GM12872 (cell line): ENCODE measurements at regions not wholly inside any gene's neighbourhood (a gene's known extent, or its start where the extent isn't known, plus 50 kb on each side); places are given as distances from the start of the nearest gene placed in this dataset.

Source experiments
- TF ChIP-seq, protein P1 (sequence below): IDR thresholded peaks from 3 replicates; pipeline ENCODE4 v1.5.1; 2011; ENCODE audit warnings: low read depth, mild to moderate bottlenecking, low read length, moderate library complexity; ENCODE audit not compliant: insufficient read depth

- TF ChIP-seq, protein P1, sequence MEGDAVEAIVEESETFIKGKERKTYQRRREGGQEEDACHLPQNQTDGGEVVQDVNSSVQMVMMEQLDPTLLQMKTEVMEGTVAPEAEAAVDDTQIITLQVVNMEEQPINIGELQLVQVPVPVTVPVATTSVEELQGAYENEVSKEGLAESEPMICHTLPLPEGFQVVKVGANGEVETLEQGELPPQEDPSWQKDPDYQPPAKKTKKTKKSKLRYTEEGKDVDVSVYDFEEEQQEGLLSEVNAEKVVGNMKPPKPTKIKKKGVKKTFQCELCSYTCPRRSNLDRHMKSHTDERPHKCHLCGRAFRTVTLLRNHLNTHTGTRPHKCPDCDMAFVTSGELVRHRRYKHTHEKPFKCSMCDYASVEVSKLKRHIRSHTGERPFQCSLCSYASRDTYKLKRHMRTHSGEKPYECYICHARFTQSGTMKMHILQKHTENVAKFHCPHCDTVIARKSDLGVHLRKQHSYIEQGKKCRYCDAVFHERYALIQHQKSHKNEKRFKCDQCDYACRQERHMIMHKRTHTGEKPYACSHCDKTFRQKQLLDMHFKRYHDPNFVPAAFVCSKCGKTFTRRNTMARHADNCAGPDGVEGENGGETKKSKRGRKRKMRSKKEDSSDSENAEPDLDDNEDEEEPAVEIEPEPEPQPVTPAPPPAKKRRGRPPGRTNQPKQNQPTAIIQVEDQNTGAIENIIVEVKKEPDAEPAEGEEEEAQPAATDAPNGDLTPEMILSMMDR = no peak
Measured at GRCh38 chr2:167602122-167602521, 645.3 kb downstream of the STK39 start.

GRCh38 chr2:167599219-167599618, 648.2 kb downstream of the STK39 start:
- TF ChIP-seq, protein P1 = no peak

- TF ChIP-seq, protein P1 = no peak
Measured at GRCh38 chr2:167595839-167596471, 651.4 kb downstream of the STK39 start.

- TF ChIP-seq, protein P1 = 0 out of 3 replicates have a peak, but pooled peaks have one; percentile 6
Measured at GRCh38 chr2:167595021-167595420, 652.4 kb downstream of the STK39 start.

- TF ChIP-seq, protein P1 = no peak
Measured at GRCh38 chr2:167592441-167592840, 655.0 kb downstream of the STK39 start.

- TF ChIP-seq, protein P1 = no peak
Measured at GRCh38 chr2:167582619-167583018, 664.8 kb downstream of the STK39 start.

DNA sequence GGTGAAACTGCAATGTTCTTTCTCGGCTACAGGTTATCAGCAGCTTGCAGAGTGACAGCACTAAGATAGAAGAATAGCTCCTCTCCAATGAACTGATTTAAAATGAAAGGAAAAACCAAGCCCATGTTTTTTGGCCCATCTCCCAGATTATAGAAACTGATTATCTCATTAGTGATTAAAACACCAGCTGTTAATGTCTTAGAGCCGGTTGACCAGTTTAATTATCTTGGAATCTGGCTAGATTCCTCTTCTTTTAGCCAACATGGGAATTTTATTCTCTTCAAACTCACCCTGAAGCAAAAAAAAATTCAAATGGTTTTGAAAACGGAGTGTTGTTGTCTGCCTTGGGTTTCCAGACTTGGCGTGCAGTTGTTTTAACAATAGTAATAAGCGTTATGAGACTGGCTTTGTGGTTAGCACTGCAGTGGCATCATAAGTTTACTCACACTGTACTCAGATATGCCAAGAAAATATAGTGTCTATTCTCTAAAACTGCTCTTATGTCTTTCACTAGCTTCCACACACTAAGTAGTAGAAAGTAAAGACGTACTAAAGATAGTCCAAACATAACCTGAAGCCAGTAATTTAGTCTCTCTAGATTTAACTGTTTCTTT, 665.3 kb downstream of the STK39 start:
- TF ChIP-seq, protein P1 = no peak
